HG02981 (cell line): ENCODE measurements at regions not wholly inside any gene's neighbourhood (a gene's known extent, or its start where the extent isn't known, plus 50 kb on each side); places are given as distances from the start of the nearest gene placed in this dataset.

Source experiments
- ATAC-seq: cut with Tn5 transposase; IDR thresholded peaks from one replicate; pipeline ENCODE4 v1.9.1; 2021; ENCODE audit warnings: mild to moderate bottlenecking, moderate library complexity; ENCODE audit not compliant: unreplicated experiment

GRCh38 chr2:59560769-59561168 lies 992.7 kb downstream of the BCL11A start:
- no peak for ATAC-seq

GRCh38 chr2:59540864-59541263 lies 1012.6 kb downstream of the BCL11A start:
- ATAC-seq, result no peak

- ATAC-seq, result no peak
Observed at GRCh38 chr2:59538398-59538911, 1015.0 kb downstream of the BCL11A start.

- no peak for ATAC-seq
Observed at GRCh38 chr2:59532808-59533207, 1020.6 kb downstream of the BCL11A start.

- ATAC-seq, result no peak
Observed at GRCh38 chr2:59530258-59530657, 1023.2 kb downstream of the BCL11A start.

GRCh38 chr2:59529726-59530125 lies 1023.7 kb downstream of the BCL11A start:
- no peak for ATAC-seq

- no peak for ATAC-seq
Observed at GRCh38 chr2:59528525-59528924, 1024.9 kb downstream of the BCL11A start.

- no peak for ATAC-seq
Observed at GRCh38 chr2:59502981-59503380, 1050.5 kb downstream of the BCL11A start.

- ATAC-seq, result no peak
Observed at GRCh38 chr2:59490994-59491393, 1062.5 kb downstream of the BCL11A start.

- ATAC-seq, result no peak
Observed at GRCh38 chr2:59490192-59490591, 1063.3 kb downstream of the BCL11A start.

GRCh38 chr2:59484673-59485072 lies 1068.8 kb downstream of the BCL11A start:
- ATAC-seq, result no peak

GRCh38 chr2:59463426-59463825 lies 1090.0 kb downstream of the BCL11A start:
- ATAC-seq, result no peak

GRCh38 chr2:59462422-59463197 lies 1090.8 kb downstream of the BCL11A start:
- no peak for ATAC-seq

GRCh38 chr2:59461127-59461526 lies 1092.3 kb downstream of the BCL11A start:
- ATAC-seq, result no peak

- ATAC-seq, result no peak
Observed at GRCh38 chr2:59458800-59459199, 1094.7 kb downstream of the BCL11A start.

GRCh38 chr2:59456285-59456684 lies 1097.2 kb downstream of the BCL11A start:
- ATAC-seq, result no peak

GRCh38 chr2:59449274-59449673 lies 1104.2 kb downstream of the BCL11A start:
- ATAC-seq, result no peak

- ATAC-seq, result no peak
Observed at GRCh38 chr2:59440491-59440890, 1113.0 kb downstream of the BCL11A start.

- no peak for ATAC-seq
Observed at GRCh38 chr2:59435635-59436034, 1117.8 kb downstream of the BCL11A start.

GRCh38 chr2:59428940-59429339 lies 1124.5 kb downstream of the BCL11A start:
- no peak for ATAC-seq

GRCh38 chr2:59427980-59428379 lies 1125.5 kb downstream of the BCL11A start:
- ATAC-seq, result no peak

- ATAC-seq, result no peak
Observed at GRCh38 chr2:59425247-59425646, 1128.2 kb downstream of the BCL11A start.
